Activated CD4-positive, alpha-beta T cell treated with anti-CD3 and anti-CD28 coated beads, Interleukin-2, amount 50 U/mL, for 48 hours (primary cell): ENCODE measurements at regions not wholly inside any gene's neighbourhood (a gene's known extent, or its start where the extent isn't known, plus 50 kb on each side); places are given as distances from the start of the nearest gene placed in this dataset.
"Not testable (repeated sequence)": the region's sequence is repeated elsewhere in the genome, so short reads cannot be mapped to it uniquely, and the experiment has no call there.

ENCODE experiments used
- DNase-seq, 2 experiments: peaks; one replicate each; pipeline ENCODE4 v3.0.0-alpha.2; 2020

DNA sequence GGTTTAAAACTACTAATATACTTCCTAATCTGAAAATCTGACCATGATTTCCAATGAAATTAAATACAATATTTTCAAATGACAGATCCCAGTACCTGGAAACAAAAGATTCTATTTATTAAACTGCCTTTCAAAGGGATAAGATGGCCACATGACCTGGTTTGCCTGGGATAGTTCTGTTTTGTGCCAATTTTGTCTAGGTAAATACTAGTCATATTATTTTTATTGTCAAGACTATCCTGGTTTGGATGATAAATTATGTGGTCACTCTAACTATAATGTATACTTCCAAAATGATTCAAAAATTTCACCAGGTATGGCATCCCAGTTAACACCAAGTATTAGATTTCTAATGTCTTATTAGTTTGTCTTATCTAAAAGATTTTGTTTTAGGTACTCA lies 222.5 kb upstream of the TTC29 start:
- not testable (repeated sequence) for DNase-seq

DNA sequence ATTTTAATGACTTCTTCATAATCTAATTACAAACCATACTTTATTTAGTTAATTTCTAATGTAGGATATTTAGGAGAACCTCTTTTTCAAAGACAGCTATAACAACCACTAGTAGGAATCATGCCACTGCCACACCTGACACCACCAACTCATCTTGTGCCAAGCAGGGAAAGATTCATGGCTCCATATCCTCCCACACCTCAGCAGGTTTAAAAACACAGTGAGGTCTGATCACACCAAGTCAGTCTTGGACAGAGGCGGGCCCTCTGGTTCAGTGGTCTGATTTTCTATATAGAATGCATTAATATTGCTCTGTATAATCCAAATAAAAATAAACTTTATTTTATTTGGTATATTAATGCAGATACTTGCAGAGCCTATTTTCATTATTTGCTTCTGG lies 227.7 kb upstream of the TTC29 start:
- no peak for DNase-seq

DNA sequence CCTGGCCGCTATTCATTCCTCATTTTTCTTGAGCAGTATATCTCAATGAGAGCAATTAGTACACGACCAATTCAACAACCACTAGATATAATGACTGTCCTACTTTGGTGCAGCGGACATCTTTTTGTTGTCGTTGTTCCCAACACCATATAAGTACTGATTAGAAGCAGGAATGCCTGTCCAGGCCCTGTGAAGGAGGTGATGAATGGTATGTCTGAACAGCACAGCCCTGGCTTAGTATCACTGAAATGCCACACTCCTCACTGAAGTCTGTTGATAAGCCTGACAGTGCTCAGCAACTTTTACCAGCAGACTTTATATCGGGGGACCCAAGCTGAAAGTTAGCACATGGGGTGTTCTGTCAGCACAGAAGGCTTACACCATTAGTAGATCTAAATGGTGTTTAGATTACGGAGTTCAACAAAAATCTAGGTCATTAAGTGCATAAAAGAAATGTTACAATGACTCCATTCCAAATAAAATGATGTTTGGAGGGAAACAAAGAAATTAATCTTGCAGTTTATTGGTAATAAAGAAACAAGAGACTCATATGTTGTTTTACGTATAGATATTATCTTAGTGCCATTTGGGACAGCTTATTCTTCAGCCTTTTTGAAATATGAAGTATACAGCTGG lies 228.3 kb upstream of the TTC29 start:
- DNase-seq = no peak

DNA sequence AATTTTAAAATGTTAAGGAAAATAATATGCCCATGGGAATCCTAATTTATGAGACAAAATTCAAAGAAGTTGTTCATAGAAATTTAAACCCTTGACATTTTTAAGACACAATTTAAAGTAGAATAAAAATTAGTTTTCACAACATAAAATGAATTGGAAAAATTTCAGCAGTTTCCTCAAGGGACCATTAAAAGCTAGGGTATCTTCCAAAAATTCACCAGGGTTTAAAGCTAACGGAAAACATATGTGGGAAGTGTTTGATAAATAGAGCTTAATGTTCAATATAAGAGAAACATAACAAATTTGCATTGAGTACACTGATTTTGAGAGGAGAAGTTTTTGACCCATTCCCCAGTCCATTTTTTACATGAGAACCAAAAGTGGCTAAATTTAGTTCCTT lies 228.9 kb upstream of the TTC29 start:
- no peak for DNase-seq

DNA sequence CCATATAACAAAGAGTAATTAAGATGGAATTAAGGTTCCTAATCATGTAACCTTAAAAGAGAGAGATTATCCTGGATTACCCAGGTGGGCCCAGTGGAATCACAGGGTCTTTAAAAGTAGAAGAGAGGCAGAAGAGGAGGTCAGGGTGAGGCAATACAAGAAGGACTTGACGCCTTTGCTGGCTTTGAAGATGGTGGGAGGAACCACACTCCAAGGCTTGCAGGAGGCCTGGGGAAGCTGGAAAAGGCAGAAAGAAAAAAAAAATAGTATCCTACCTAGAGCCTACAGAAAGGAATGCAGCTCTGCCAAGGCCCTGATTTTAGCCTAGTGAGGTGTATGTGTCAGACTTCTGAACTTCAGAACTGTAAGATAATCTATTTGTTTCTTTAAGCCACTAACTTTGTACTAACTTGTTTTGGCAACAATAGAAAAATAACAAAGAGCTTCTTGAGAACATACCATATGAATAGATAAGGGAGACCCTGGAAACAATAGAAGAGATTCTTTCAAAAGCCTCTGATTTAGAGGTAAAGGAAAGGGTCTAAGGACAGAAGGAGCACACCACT lies 229.9 kb upstream of the TTC29 start:
- no peak for DNase-seq

DNA sequence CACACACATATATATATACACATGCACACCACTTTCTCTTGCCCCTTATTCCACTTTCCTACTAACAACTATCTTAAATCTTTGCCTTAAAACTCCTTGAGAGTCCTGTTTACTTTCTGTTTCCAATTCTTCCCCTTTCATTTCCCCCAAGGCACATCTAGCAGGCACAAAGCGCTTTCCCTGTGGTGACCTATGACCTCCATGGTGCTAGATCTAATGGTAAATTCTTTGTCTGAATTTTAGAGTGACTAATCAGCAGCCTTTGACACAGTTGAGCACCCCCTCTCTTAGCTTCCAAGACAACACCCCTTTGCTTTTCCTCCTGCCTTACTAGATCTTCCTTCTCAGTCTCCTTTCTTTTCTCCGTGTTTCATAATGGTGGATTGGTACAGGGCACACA lies 236.4 kb upstream of the TTC29 start:
- no peak for DNase-seq

DNA sequence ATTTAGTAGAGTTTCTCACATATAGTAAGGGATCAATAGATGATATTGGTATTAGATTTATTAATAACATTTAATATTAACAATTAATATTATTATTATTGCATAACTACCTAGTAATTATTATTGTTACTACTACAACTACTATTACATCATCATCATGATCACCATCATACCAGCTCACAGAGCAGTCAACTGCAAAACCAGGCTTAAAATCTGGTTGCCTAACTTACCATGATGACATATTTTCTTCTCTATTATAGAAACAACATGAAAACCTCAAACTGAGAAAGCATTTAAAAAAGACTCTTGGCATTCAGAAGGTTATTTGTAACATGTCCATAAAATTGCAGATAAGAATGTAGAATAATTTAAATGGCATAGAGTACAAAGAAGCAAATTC lies 247.0 kb upstream of the TTC29 start:
- DNase-seq = no peak

DNA sequence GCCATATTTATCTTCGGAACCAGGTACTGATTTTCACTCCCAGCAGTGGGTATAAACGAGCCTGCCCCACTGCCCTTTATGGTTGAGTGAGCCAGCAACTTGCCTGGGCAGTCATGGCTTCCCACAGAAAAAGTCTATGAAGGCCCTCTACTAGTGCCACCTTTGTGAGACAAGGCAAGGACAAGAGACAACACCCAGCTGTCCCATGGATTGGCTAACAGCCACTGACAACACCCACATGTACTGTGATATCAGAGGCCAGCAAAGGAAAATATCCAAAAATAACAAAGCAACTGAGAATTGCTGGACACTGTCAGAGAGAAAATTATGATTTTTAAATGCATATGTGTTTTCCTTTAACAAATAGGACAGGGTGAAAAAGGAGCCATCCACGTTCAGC lies 248.4 kb upstream of the TTC29 start:
- DNase-seq = no peak

DNA sequence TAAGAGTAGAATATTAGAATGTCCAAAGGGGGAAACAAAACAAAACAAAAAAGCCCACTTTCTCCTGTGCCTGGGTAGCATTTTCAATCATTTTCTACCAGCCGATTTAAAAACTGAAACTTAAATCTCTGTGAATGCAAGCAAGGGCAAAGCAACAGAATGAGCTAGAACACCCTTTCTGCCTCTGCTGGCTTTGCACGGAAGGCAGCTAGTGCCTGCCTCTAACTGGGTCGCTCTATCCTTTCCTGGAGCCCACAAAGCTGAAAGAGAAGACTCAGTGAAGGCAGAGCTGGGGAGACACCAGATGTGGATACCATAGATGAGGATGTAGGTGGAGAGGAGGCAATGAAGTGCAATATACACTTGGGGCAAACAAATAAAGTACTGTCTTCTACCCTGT lies 248.9 kb upstream of the TTC29 start:
- no peak for DNase-seq

DNA sequence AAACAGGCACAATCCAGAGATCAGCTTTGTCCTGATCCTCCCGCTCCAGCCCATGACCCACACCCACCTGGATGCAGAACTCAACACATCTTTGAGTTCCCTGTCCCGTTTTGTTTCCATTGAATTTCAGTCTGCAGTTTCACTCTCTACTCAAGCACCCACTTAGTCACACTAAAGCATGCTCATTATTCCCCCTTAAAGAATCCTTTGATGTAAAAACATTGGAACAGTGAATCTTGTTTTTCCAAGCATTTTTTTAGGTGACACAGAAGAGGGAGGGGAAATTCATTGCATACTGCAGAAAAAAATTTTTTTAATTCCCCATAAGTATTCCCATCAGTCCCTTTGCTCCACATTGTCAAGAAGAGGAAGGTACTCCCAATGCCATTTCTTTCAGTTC lies 249.7 kb upstream of the TTC29 start:
- no peak for DNase-seq

DNA sequence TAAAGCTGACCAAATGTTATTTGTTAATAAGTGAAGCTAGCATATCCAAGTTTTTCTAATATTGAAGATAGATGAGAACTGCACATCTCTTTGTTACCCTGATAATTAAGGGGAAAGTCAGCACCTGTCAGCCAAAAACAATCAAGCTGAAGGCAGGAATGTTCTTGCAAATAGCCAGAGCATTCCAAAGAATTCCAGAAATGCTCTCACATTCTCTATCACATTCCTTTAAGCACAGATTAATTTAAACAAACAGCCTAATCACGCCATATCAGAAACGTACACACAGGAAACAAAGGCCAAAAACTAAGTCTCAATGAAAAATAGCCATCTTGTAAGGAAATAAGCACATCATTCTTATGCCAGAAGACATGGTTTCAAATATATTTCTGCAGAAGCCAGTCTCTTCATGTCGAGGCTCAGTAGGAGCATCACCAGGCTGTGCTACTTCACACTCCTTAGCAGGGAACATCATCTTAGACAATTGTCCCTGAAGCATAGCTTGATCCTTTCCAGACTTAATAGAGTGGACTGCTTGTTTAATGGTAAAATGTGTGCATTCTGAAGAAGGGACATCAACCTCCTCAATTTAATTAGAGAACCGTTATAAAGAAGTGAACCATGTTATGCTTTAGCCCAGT lies 252.9 kb upstream of the TTC29 start:
- DNase-seq = no peak

DNA sequence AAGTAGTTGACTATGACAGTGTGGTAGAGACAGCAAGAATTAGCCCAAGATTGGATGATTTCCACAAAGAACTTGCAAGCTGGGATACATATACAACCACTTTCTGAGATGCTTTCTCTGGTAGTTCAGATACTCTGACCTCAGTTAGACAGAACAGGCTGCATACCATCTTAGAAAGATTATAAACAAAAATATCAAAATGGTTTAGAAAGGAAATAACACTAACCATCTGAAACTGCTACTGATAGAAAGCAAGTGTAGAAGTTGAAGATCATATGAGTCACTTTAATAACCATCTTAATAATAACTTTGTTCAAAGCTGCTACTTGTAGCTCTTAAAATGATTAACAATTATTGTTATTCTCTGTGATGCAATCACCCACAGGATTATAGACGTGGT lies 255.4 kb upstream of the TTC29 start:
- DNase-seq = no peak

DNA sequence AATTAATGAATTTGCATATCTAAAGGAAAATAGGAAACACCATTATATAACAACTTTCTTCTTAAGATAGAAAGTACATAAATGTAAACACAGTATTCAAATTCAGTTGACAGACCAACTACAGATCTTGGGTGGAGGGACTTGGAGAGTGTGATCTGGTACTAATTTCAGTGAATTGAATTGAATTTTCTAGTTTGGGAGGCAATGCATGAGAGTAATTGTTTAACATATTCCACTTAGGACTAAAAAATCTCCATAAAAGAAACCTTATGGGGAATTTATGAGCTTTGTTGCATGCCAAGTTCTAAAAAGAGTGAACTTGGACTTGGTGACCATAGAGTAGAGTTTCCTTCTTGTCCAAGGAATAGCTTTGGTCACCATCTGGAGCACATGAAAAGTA lies 261.1 kb upstream of the TTC29 start:
- DNase-seq = no peak

DNA sequence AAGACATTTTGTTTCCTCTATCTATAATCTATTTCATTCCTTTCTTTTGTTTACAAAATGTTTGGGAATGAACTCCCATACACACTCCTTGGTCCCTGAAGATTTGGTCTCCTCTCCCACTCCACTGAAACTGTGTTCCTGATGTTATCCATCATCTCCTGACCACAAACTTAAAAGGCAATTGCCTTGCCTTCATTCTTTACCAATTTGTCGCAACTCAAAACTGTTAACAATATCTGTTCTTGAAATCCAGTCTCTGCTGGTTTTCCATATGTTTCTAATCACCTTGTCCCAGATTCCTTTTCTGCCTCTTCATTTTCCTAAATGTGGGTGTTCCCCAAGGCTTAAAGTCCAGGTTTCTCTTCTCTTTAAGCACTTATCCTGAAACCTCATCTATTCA lies 262.2 kb upstream of the TTC29 start:
- no peak for DNase-seq

DNA sequence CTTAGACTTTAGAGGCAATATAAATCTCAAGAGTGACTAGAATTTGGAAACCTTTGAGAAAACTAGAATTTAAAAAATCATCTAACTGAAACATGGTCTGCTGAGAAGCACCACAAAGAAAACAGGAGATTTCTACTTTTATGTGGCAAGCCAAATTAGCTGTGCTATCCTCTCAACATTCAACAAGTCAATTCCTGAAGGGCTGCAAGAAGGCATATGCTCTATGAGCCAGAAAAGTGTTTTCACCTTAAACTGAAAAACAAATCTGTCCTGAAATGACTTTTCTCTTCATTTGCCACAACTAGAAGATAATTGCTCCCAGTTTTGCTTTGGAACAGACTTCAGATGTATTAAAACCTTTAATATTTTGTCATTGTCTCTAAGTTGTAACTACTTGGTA lies 263.2 kb upstream of the EDNRA start:
- DNase-seq = no peak

DNA sequence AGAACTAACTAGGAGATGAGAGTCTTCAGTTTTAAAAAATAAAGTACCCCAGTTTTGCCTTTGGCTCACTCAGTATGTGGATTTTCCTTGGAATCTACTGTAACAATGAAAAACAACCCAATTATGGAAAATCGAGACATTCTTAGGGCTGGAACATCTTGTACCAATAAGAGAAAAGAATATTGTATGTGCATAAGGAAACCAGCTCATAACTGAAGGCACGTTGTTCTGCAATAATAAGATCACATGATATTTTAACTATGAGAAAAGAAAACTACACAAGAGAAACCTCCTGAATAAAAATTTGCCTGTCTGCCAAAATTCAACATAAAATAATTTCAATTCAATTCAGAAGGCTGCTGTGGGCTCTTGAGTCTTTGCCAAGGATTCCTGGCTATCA lies 261.8 kb upstream of the EDNRA start:
- no peak for DNase-seq

DNA sequence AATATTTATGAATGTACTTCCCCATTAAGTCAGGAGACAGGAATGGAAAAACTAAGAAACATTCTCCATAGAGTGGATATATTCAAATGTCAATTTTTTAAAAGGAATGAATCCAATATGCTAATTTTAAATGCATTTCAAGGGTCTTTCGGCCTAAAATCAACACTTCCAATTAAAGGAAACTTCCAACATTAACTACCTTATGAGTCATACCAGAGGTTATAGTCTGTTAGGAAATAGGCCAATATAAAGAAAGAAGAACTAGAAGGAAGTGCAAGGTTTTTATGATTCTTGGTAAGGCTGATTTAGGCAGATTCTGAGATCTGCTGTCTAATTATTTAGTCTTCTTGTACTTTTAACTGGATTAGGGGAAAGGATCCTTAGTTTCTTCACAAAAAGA lies 260.1 kb upstream of the EDNRA start:
- no peak for DNase-seq

DNA sequence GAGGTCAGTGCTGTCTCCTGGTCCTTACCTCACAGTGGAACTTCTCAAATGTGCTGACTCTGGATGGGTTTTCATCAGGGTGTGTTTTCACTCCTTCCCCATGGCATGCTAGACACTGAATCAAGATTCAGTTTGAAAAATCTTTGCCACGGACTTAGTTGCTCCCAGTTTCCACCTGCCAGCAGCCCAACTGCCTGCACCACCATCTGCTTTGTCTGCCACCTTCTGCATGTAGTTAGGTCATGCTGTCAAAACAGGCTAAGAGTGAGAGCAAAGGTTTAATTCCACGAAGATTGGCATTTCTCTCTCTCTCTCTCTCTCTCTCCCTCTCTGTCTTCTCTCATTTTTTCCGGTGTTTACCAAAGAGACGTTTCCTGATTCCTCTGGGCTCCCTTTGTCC lies 258.0 kb upstream of the EDNRA start:
- no peak for DNase-seq

DNA sequence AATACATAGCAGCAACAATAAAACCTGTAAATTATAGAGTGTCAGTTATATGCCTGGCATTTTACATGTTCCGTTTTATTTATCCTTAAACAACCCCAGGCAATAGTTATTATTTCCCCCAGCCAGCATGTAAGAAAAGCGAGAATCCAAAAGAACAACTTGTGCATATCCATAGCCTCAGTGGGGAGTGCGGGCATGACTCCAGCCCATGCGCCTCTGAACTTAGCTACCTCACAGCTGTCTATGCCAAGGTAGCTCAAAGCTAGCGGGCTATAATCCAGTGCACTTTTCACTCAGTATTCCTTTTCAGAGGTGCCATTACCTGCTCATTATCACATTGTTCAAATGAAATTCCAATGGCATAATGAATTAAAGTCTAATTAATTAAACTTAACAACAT lies 257.3 kb upstream of the EDNRA start:
- no peak for DNase-seq

DNA sequence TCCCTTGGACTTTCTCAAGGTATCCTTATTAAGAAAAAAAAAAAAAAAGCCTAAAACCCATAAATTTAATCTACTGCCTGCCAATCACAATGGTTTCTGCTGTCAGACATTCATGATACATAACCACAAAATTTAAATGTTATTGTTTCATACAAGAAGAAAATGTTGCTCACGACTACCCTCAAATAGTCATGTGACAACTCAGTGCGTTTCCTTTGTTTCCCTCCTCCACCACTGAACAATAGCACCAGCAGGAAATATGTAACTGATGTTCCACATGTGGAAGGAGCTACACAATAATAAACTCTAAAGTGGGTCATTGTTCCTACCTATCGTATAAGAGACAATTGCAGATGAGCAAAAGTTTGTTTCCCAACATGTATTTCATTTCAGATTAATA lies 244.1 kb upstream of the EDNRA start:
- DNase-seq = no peak

DNA sequence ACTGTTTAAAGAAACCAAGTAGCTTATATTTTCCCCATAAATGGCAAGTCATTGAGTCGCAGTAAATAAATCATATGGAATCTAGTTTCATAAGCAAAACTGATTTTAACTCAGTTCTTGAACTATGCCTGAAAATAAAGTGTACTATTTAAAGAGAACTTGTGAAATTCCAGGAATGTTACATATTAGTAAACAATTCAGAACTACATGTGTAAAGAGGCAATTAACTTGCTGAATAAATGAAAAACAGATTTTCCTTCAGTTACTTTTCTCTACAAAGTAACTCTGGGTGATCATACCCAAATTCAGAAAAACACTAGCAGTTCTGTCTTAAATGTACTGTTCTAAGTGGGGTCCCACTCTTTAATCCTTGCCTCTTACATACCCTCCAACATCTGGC lies 236.1 kb upstream of the EDNRA start:
- no peak for DNase-seq

DNA sequence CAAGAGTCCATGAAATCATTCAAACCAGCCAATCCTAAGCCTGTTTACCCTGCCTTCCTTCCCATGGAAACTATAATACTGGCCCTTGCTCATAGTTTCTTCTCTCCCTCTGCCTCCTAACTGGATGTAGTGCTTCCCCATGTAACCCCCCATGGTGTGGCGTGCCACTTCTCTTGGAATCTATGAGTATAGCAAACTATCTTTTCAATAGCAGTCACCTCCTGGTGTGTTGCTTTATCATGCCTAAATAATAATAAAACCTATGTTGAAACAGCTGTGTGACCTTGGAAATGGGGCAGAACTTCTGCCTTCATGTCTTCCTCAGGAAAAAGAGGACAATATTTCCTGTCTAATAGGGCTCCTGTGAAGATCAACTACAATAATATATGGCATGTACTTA lies 234.8 kb upstream of the EDNRA start:
- DNase-seq = no peak

DNA sequence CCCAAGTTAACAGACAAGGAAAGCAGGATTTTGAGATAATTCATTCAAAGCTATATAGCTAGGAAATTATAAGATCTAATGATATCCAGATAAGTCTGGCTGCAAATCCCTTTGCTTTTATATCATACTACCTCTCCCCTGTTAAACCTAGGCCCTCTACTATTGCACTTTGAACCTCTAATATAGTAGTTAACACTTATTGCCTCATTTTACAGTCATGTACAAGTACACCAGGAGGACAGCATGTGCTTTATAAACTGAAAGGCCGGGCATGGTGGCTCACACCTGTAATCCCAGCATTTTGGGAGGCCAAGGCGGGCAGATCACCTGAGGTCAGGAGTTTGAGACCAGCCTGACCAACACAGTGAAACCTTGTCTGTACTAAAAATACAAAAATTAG lies 234.4 kb upstream of the EDNRA start:
- not testable (repeated sequence) for DNase-seq

DNA sequence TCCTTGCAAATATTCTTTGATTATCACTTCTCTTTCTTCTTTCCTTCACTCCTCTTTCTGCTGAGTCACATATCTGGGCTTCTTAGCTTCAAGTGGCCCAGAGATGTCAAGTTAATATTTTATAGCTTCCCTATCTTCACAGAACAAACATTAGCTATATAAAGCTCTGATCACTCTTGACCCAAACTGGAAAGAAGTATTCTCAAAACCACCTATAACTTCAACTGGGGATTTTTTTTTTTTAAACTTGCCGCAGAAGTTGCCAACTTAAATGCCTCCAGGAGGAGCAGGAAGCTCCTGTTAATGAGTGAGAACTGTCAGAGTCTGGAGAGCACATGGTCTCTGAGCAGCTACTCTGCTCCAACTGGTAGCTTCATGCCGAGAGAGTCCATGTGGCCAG lies 233.3 kb upstream of the EDNRA start:
- no peak for DNase-seq

DNA sequence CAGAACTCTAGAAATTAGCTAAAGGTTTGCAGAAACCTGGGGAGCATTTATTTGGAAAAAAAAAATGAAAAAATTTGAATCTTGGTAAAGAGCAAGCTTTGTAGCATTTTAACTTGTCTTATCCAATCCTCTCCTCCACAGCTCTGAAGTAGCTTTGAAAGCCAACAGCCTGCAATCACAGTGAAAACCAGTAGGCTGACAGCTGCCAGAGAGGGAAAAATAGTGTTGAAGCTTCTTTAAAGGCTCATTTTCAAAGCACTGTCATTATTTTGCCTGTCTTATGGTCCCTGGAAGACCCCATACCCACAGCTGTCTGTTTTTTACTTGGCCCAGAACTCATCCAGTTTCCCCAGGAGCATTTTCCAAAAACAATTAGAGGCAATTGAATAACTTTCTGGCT lies 230.8 kb upstream of the EDNRA start:
- DNase-seq = no peak
